ENCODE measurements at regions not wholly inside any gene's neighbourhood (a gene's known extent, or its start where the extent isn't known, plus 50 kb on each side); places are given as distances from the start of the nearest gene placed in this dataset.
"Not testable (repeated sequence)": the region's sequence is repeated elsewhere in the genome, so short reads cannot be mapped to it uniquely, and the experiment has no call there.

DNA sequence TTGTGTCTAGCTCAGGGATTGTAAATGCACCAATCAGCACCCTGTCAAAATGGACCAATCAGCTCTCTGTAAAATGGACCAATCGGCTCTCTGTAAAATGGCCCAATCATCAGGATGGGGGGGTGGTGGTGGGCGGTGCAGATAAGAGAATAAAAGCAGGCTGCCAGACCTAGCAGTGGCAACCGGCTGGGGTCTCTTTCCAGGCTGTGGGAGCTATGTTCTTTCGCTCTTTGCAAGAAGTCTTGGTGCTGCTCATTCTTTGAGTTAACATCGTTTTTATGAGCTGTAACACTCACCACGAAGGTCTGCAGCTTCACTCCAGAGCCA is 328.9 kb upstream of the KLF4 start:
- TF ChIP-seq, protein P1, sequence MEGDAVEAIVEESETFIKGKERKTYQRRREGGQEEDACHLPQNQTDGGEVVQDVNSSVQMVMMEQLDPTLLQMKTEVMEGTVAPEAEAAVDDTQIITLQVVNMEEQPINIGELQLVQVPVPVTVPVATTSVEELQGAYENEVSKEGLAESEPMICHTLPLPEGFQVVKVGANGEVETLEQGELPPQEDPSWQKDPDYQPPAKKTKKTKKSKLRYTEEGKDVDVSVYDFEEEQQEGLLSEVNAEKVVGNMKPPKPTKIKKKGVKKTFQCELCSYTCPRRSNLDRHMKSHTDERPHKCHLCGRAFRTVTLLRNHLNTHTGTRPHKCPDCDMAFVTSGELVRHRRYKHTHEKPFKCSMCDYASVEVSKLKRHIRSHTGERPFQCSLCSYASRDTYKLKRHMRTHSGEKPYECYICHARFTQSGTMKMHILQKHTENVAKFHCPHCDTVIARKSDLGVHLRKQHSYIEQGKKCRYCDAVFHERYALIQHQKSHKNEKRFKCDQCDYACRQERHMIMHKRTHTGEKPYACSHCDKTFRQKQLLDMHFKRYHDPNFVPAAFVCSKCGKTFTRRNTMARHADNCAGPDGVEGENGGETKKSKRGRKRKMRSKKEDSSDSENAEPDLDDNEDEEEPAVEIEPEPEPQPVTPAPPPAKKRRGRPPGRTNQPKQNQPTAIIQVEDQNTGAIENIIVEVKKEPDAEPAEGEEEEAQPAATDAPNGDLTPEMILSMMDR (IDR thresholded peaks at IDR 0.05; ENCODE audit: low read depth, low read length): not testable (repeated sequence)
- TF ChIP-seq EZH2phosphoT487 (IDR thresholded peaks at IDR 0.05; ENCODE audit: low read depth): not testable (repeated sequence)
